GM12878 (cell line): ENCODE measurements at regions not wholly inside any gene's neighbourhood (a gene's known extent, or its start where the extent isn't known, plus 50 kb on each side); places are given as distances from the start of the nearest gene placed in this dataset.

ENCODE experiments used
- ATAC-seq: fragments of 200-7000 bp; cut with Tn5 transposase; 3 replicates; pipeline ENCODE4 v1.9.1; 2020; ENCODE audit warnings: mild to moderate bottlenecking, moderate library complexity
- BruUV-seq: library from RNA; stranded (reverse); fragments of 400-500 nt; replicated peaks from 2 replicates; lab custom pipeline; 2021; lab: Mats Ljungman, UMichigan
- CTCF ChIA-PET: fragments of 300-600 bp; sonication (Branson Sonifier 250); formaldehyde crosslinking; extraction: SDS; loops from one replicate; lab custom pipeline; 2021; ENCODE audit warnings: inconsistent platforms; lab: Yijun Ruan, JAX
- POLR2A ChIA-PET: fragments of 350-600 bp; formaldehyde crosslinking; extraction: SDS; loops from one replicate; lab custom pipeline; 2021; ENCODE audit warnings: inconsistent platforms; lab: Charles Lee
- RAD21 ChIA-PET: fragments of 300-600 bp; sonication (Branson Sonifier 250); formaldehyde crosslinking; loops from one replicate; lab custom pipeline; 2023; ENCODE audit warnings: antibody characterized with exemption; ENCODE audit not compliant: unreplicated experiment; lab: Charles Lee
- SMC1A ChIA-PET: fragments of 300-600 bp; sonication (Branson Sonifier 250); formaldehyde crosslinking; loops from one replicate; lab custom pipeline; 2023; ENCODE audit not compliant: unreplicated experiment, uncharacterized antibody; lab: Charles Lee
- DNase-seq: peaks from one replicate; pipeline ENCODE4 v3.0.0-alpha.2; 2011; ENCODE audit warnings: low read depth, low spot score
- FAIRE-seq: peaks from 3 replicates; lab custom pipeline; 2011; peaks lifted over from hg19 to GRCh38; lab: Jason Lieb, UNC
- H2AFZ ChIP-seq: 2 replicates; pipeline ENCODE4 v1.6.0; 2011; ENCODE audit warnings: low read depth, low read length, control low read depth; ENCODE audit not compliant: control insufficient read depth
- H3K27ac ChIP-seq: 2 replicates; pipeline ENCODE4 v1.5.1; 2011; ENCODE audit warnings: control low read depth; ENCODE audit not compliant: control insufficient read depth, insufficient read depth
- H3K27me3 ChIP-seq, 2 experiments: replicated peaks in 1 of 2; 2 replicates each; pipeline versions ENCODE4 v1.6.0 to v1.6.1; 2011; ENCODE audit warnings: low read length in 1 of 2; ENCODE audit not compliant: control insufficient read depth in 2 of 2, insufficient read depth in 2 of 2
- H3K36me3 ChIP-seq, 2 experiments: 2 replicates each; pipeline ENCODE4 v1.5.1; 2011; ENCODE audit warnings: low read length in 1 of 2; ENCODE audit not compliant: control insufficient read depth in 2 of 2, insufficient read depth in 2 of 2
- H3K4me1 ChIP-seq: 2 replicates; pipeline ENCODE4 v1.6.1; 2011; ENCODE audit warnings: mild to moderate bottlenecking, low read length, moderate library complexity, mixed read lengths; ENCODE audit not compliant: control insufficient read depth, insufficient read depth
- H3K4me2 ChIP-seq: 2 replicates; pipeline ENCODE4 v1.6.0; 2011; ENCODE audit warnings: control low read depth; ENCODE audit not compliant: control insufficient read depth, insufficient read depth
- H3K4me3 ChIP-seq: fragments of 200-600 bp; sonication (generic); 2 replicates; pipeline ENCODE4 v1.5.1; 2016
- H3K79me2 ChIP-seq: 2 replicates; pipeline ENCODE4 v1.6.0; 2011; ENCODE audit warnings: low read length; ENCODE audit not compliant: control insufficient read depth, insufficient read depth
- H3K9ac ChIP-seq: 2 replicates; pipeline ENCODE4 v1.8.0; 2011; ENCODE audit warnings: low read length, control low read depth, mixed read lengths; ENCODE audit not compliant: control insufficient read depth, insufficient read depth
- H3K9me3 ChIP-seq: replicated peaks from 3 replicates; pipeline ENCODE4 v1.5.1; 2011; ENCODE audit warnings: mild to moderate bottlenecking, low read length; ENCODE audit not compliant: control insufficient read depth, insufficient read depth
- H4K20me1 ChIP-seq: 2 replicates; pipeline ENCODE4 v1.6.0; 2011; ENCODE audit not compliant: control insufficient read depth, insufficient read depth
- ATF7 ChIP-seq: fragments of 450-650 bp; IDR thresholded peaks from 2 replicates; pipeline ENCODE4 v1.6.1; 2016; ENCODE audit warnings: low read depth, mild to moderate bottlenecking
- IRF4 ChIP-seq: IDR thresholded peaks from 2 replicates; pipeline ENCODE4 v1.6.1; 2011; ENCODE audit warnings: low read depth, low read length
- RAD51 ChIP-seq: fragments of 450-650 bp; IDR thresholded peaks from 2 replicates; pipeline ENCODE4 v1.6.1; 2016; ENCODE audit warnings: moderate library complexity, mild to moderate bottlenecking, inconsistent platforms
- WGBS: methylation state at CpG from one replicate; pipeline ENCODE4 v1.1.6; 2016; ENCODE audit warnings: low lambda C conversion rate; ENCODE audit not compliant: insufficient replicate concordance, insufficient coverage; ENCODE audit errors: missing lambda C conversion rate; 5-methylcytosine and 5-hydroxymethylcytosine counted together
- in situ Hi-C: fragments of 300-500 bp; cut with MboI; formaldehyde crosslinking; loops from 9 replicates; pipeline ENCODE4 v1.14.3; 2018; ENCODE audit warnings: mixed read lengths
- intact Hi-C: fragments of 100-400 bp; cut with micrococcal nuclease; formaldehyde crosslinking; loops from one replicate; pipeline ENCODE4 v1.14.2; 2022; ENCODE audit not compliant: unreplicated experiment
- TF ChIP-seq, protein P1 (sequence below): fragments of 150-350 bp; IDR thresholded peaks from 2 replicates; pipeline ENCODE4 v1.6.1; 2014; ENCODE audit warnings: mild to moderate bottlenecking, low read depth, low read length

DNA sequence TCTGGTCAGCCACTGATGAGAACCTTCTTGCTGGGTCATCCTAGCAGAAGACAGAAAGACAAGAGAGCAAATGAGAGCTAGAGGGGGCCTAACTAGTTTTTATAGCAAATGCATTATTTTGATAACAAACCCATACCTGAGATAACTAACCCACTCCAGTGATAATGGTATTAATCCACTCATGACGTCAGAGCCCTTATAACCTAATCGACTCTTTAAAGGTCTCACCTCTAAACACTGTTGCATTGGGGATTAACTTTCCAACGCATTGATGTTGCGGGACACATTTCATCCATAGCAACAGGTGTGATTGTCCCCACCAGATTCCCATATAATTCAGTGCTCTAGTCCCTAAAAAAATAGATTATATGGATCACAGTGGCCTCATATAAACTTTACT is 312.1 kb downstream of the HTR1B start (continued):
- no peak for TF ChIP-seq IRF4

DNA sequence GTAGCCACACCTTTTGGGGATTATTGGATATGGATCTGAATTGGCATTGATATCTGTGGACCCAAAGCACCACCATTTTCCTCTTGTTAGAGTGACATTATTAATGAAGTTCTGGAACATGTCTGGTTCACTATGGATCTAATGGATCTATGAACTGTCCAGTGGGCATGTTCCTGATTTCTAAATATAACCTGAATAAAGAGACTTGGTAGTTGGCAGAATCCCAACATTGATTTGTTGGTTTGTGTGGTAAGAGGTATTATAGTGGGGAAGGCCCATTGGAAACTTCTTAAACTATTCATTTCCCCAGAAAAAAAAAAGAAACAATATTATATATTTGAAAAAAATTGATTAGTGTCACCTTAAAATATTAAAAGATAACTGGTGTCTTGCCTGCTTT is 312.6 kb downstream of the HTR1B start:
- POLR2A ChIA-PET, result no interaction called here
- no peaks in the 10 kb centered on the region for H4K20me1 ChIP-seq
- DNase-seq (no peak), ATAC-seq (no peak), FAIRE-seq (no peak)
- no peak overlapping the region for H2AFZ ChIP-seq
- BruUV-seq, result no TSS peak
- no peak overlapping the region for H3K4me3 ChIP-seq
- H3K9me3 ChIP-seq, result no peaks in the 10 kb centered on the region
- H3K27me3 ChIP-seq, result no peaks in the 10 kb centered on the region
- intact Hi-C loops, result no loop called here
- SMC1A ChIA-PET, result no interaction called here
- no peak overlapping the region for H3K4me2 ChIP-seq
- no peaks in the 10 kb centered on the region for H3K79me2 ChIP-seq
- TF ChIP-seq ATF7, result no peak
- CTCF ChIA-PET, result no interaction called here
- in situ Hi-C loops, result no loop called here
- RAD21 ChIA-PET, result no interaction called here
- H3K9ac ChIP-seq, result no peak overlapping the region
- H3K27ac ChIP-seq, result no peak overlapping the region
- H3K4me1 ChIP-seq, result no peaks in the 10 kb centered on the region
- H3K36me3 ChIP-seq, result no peaks in the 10 kb centered on the region

DNA sequence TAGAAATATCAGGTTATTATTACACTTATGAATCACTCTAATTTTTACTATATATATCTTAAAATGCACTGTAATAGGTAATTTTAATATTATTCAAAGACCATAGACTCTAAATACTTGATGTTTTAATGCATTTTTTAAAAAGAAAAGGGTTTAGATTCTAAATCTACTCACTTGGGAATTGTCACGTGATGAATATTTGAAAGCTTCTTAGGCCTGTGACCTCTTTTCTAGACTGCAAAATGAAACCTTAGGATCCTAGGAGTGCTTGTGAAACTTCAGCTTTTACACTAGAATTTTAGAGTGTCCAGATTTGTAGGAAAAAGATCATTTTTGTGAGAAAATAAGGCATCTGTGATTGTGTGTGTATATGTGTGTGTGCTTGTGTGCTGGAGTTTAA is 318.0 kb downstream of the HTR1B start:
- no peaks in the 10 kb centered on the region for H3K36me3 ChIP-seq
- no peak for FAIRE-seq
- WGBS, result 6% methylated on average over 1 of the region's 1 CpG
- H4K20me1 ChIP-seq, result no peaks in the 10 kb centered on the region
- intact Hi-C loops (no loop called here), in situ Hi-C loops (no loop called here)
- SMC1A ChIA-PET, result no interaction called here
- no TSS peak for BruUV-seq
- no peak overlapping the region for H3K4me3 ChIP-seq
- TF ChIP-seq, protein P1, sequence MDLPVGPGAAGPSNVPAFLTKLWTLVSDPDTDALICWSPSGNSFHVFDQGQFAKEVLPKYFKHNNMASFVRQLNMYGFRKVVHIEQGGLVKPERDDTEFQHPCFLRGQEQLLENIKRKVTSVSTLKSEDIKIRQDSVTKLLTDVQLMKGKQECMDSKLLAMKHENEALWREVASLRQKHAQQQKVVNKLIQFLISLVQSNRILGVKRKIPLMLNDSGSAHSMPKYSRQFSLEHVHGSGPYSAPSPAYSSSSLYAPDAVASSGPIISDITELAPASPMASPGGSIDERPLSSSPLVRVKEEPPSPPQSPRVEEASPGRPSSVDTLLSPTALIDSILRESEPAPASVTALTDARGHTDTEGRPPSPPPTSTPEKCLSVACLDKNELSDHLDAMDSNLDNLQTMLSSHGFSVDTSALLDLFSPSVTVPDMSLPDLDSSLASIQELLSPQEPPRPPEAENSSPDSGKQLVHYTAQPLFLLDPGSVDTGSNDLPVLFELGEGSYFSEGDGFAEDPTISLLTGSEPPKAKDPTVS, result no peak
- TF ChIP-seq RAD51, result peak; percentile 50
- no peaks in the 10 kb centered on the region for H3K9me3 ChIP-seq
- no peak overlapping the region for H3K4me2 ChIP-seq
- H3K9ac ChIP-seq, result no peak overlapping the region
- no peak overlapping the region for H3K27ac ChIP-seq
- POLR2A ChIA-PET, result no interaction called here
- no peak for ATAC-seq
- RAD21 ChIA-PET, result no interaction called here
- H2AFZ ChIP-seq, result no peak overlapping the region
- DNase-seq, result no peak
- H3K79me2 ChIP-seq, result no peaks in the 10 kb centered on the region
- CTCF ChIA-PET, result interaction anchor here (1.5 kb wide), 1 partner anchor 8 kb away, joined by 3 read pairs; no protein-coding TSS in a partner anchor
- no peaks in the 10 kb centered on the region for H3K4me1 ChIP-seq
- H3K27me3 ChIP-seq, result no peaks in the 10 kb centered on the region
